ENCODE measurements at regions not wholly inside any gene's neighbourhood (a gene's known extent, or its start where the extent isn't known, plus 50 kb on each side); places are given as distances from the start of the nearest gene placed in this dataset.

GRCh38 chr2:201966691-201967438, 66.8 kb upstream of the FZD7 start:
- no peak for DNase-seq
- intact Hi-C loops (cut with DNase I, micrococcal nuclease): no loop called here
- ATAC-seq: no peak

GRCh38 chr2:201968050-201968449, 65.6 kb upstream of the FZD7 start:
- DNase-seq (no peak), ATAC-seq (peak; percentile 37)
- intact Hi-C loops (cut with DNase I, micrococcal nuclease): no loop called here

GRCh38 chr2:201968476-201968875, 65.2 kb upstream of the FZD7 start:
- DNase-seq: no peak
- no peak for ATAC-seq
- intact Hi-C loops (cut with DNase I, micrococcal nuclease): no loop called here

GRCh38 chr2:201969241-201969937, 64.3 kb upstream of the FZD7 start:
- intact Hi-C loops (cut with DNase I, micrococcal nuclease): no loop called here
- ATAC-seq (no peak), DNase-seq (no peak)

GRCh38 chr2:201969938-201970785, 63.5 kb upstream of the FZD7 start:
- DNase-seq (no peak), ATAC-seq (no peak)
- intact Hi-C loops (cut with DNase I, micrococcal nuclease): no loop called here

- ATAC-seq (no peak), DNase-seq (no peak)
- intact Hi-C loops (cut with DNase I, micrococcal nuclease): no loop called here
Observed at GRCh38 chr2:201970786-201971108, 62.9 kb upstream of the FZD7 start.

- ATAC-seq (no peak), DNase-seq (no peak)
- intact Hi-C loops (cut with DNase I, micrococcal nuclease): loop anchor here in 1 of 2 donors (2.0 kb wide), 1 partner anchor 39 kb away; no protein-coding TSS in a partner anchor
Observed at GRCh38 chr2:201971531-201972228, 62.0 kb upstream of the FZD7 start.

GRCh38 chr2:201972621-201973255, 60.9 kb upstream of the FZD7 start:
- no peak for DNase-seq
- no peak for ATAC-seq
- intact Hi-C loops (cut with DNase I, micrococcal nuclease): loop anchor here in 1 of 2 donors (2.0 kb wide), 1 partner anchor 38 kb away; no protein-coding TSS in a partner anchor

GRCh38 chr2:201973305-201973928, 60.2 kb upstream of the FZD7 start:
- DNase-seq: no peak
- ATAC-seq: no peak
- intact Hi-C loops (cut with DNase I, micrococcal nuclease): loop anchor here in 1 of 2 donors (2.0 kb wide), 1 partner anchor 37 kb away; no protein-coding TSS in a partner anchor

GRCh38 chr2:201974171-201975100, 59.2 kb upstream of the FZD7 start:
- no peak for ATAC-seq
- no peak for DNase-seq
- intact Hi-C loops (cut with DNase I, micrococcal nuclease): no loop called here

GRCh38 chr2:201975434-201975833, 58.2 kb upstream of the FZD7 start:
- intact Hi-C loops (cut with DNase I, micrococcal nuclease): no loop called here
- no peak for DNase-seq
- ATAC-seq: no peak

GRCh38 chr2:201975964-201976612, 57.6 kb upstream of the FZD7 start:
- no peak for ATAC-seq
- intact Hi-C loops (cut with DNase I, micrococcal nuclease): no loop called here
- no peak for DNase-seq

- DNase-seq (no peak), ATAC-seq (no peak)
- intact Hi-C loops (cut with DNase I, micrococcal nuclease): no loop called here
Observed at GRCh38 chr2:201977651-201978050, 56.0 kb upstream of the FZD7 start.

- no peak for DNase-seq
- intact Hi-C loops (cut with DNase I, micrococcal nuclease): no loop called here
- no peak for ATAC-seq
Observed at GRCh38 chr2:201978333-201978732, 55.3 kb upstream of the FZD7 start.

- no peak for ATAC-seq
- intact Hi-C loops (cut with DNase I, micrococcal nuclease): no loop called here
Observed at GRCh38 chr2:201978986-201979385, 54.7 kb upstream of the FZD7 start.

GRCh38 chr2:201980389-201980821, 53.2 kb upstream of the FZD7 start:
- DNase-seq (no peak), ATAC-seq (no peak)
- intact Hi-C loops (cut with DNase I, micrococcal nuclease): no loop called here

More at GRCh38 chr2:201978986-201979385, 54.7 kb upstream of the FZD7 start:
- no peak for DNase-seq

- ATAC-seq: no peak
- DNase-seq: no peak
- intact Hi-C loops (cut with DNase I, micrococcal nuclease): no loop called here
Observed at GRCh38 chr2:201980946-201981345, 52.7 kb upstream of the FZD7 start.

All from left colon (tissue), 2 donors.